WTC11 (cell line): ENCODE measurements at regions not wholly inside any gene's neighbourhood (a gene's known extent, or its start where the extent isn't known, plus 50 kb on each side); places are given as distances from the start of the nearest gene placed in this dataset.

Experiments
- ATAC-seq: fragments of 200-7000 bp; cut with Tn5 transposase; 2 replicates; pipeline ENCODE4 v1.10.0; 2021; ENCODE audit warnings: mild to moderate bottlenecking, moderate library complexity
- CTCF ChIA-PET: fragments of 300-600 bp; sonication (Branson Sonifier 250); formaldehyde crosslinking; loops from one replicate; lab custom pipeline; 2021; ENCODE audit warnings: antibody characterized with exemption; lab: Charles Lee
- POLR2A ChIA-PET: fragments of 350-600 bp; sonication (Branson Sonifier 250); formaldehyde crosslinking; loops from one replicate; lab custom pipeline; 2021; ENCODE audit warnings: antibody characterized with exemption; lab: Charles Lee
- DNase-seq: peaks from one replicate; pipeline ENCODE4 v3.0.0; 2021; ENCODE audit warnings: low spot score
- H3K27ac Mint-ChIP-seq: 2 replicates; pipeline ENCODE4 v1.8.0; 2021; ENCODE audit warnings: mixed read lengths
- H3K27me3 Mint-ChIP-seq: 2 replicates; pipeline ENCODE4 v1.8.0; 2021; ENCODE audit warnings: low read depth, mild to moderate bottlenecking, moderate library complexity, mixed read lengths
- H3K36me3 Mint-ChIP-seq: 2 replicates; pipeline ENCODE4 v1.8.0; 2021; ENCODE audit warnings: mixed read lengths
- H3K4me1 Mint-ChIP-seq: 2 replicates; pipeline ENCODE4 v1.8.0; 2022; ENCODE audit warnings: mixed read lengths
- H3K4me3 Mint-ChIP-seq: 2 replicates; pipeline ENCODE4 v1.8.0; 2021; ENCODE audit warnings: mild to moderate bottlenecking, moderate library complexity, mixed read lengths
- H3K9me3 Mint-ChIP-seq: 2 replicates; pipeline ENCODE4 v1.8.0; 2021; ENCODE audit warnings: mixed read lengths
- ERG ChIP-seq: fragments of 250-450 bp; sonication (Bioruptor Pico); IDR thresholded peaks from 2 replicates; pipeline ENCODE4 v1.8.0; 2021; ENCODE audit warnings: mild to moderate bottlenecking
- FOXJ3 ChIP-seq: sonication (generic); formaldehyde crosslinking; IDR thresholded peaks from 2 replicates; pipeline ENCODE4 v1.9.0; 2021; ENCODE audit warnings: missing genetic modification reagents, mild to moderate bottlenecking, borderline replicate concordance
- JAZF1 ChIP-seq: fragments of 250-450 bp; sonication (Bioruptor Pico); IDR thresholded peaks from 2 replicates; pipeline ENCODE4 v1.9.0; 2021; ENCODE audit warnings: moderate library complexity, mild to moderate bottlenecking, inconsistent platforms
- MAX ChIP-seq: sonication (generic); formaldehyde crosslinking; IDR thresholded peaks from 2 replicates; pipeline ENCODE4 v1.8.0; 2022; ENCODE audit warnings: mild to moderate bottlenecking, missing genetic modification reagents
- MLX ChIP-seq: sonication (generic); formaldehyde crosslinking; IDR thresholded peaks from 2 replicates; pipeline ENCODE4 v1.8.1; 2023; ENCODE audit warnings: mild to moderate bottlenecking, missing genetic modification reagents, moderate library complexity
- NR1H2 ChIP-seq: sonication (generic); formaldehyde crosslinking; IDR thresholded peaks from 2 replicates; pipeline ENCODE4 v1.9.0; 2021; ENCODE audit warnings: mild to moderate bottlenecking, moderate library complexity, missing genetic modification reagents
- RORB ChIP-seq: fragments of 250-450 bp; sonication (Bioruptor Pico); IDR thresholded peaks from 2 replicates; pipeline ENCODE4 v1.9.0; 2021; ENCODE audit warnings: mild to moderate bottlenecking
- SMAD3 ChIP-seq: sonication (generic); formaldehyde crosslinking; IDR thresholded peaks from 2 replicates; pipeline ENCODE4 v1.8.0; 2022; ENCODE audit warnings: missing genetic modification reagents, mild to moderate bottlenecking, borderline replicate concordance
- ZNF423 ChIP-seq: fragments of 250-450 bp; sonication (Bioruptor Pico); IDR thresholded peaks from 2 replicates; pipeline ENCODE4 v2.1.2; 2022; ENCODE audit warnings: mild to moderate bottlenecking, moderate library complexity
- ZNF671 ChIP-seq: fragments of 250-450 bp; sonication (Bioruptor Pico); IDR thresholded peaks from 2 replicates; pipeline ENCODE4 v1.8.0; 2021; ENCODE audit warnings: mild to moderate bottlenecking
- TF ChIP-seq, protein P1 (sequence below): sonication (generic); formaldehyde crosslinking; IDR thresholded peaks from 2 replicates; pipeline ENCODE4 v1.8.0; 2022; ENCODE audit warnings: missing genetic modification reagents
- TF ChIP-seq, protein P2 (sequence below): sonication (generic); formaldehyde crosslinking; IDR thresholded peaks from 2 replicates; pipeline ENCODE4 v1.8.0; 2023; ENCODE audit warnings: missing genetic modification reagents, mild to moderate bottlenecking, borderline replicate concordance
- TF ChIP-seq, protein P3 (sequence below): sonication (generic); formaldehyde crosslinking; IDR thresholded peaks from 2 replicates; pipeline ENCODE4 v1.8.1; 2022; ENCODE audit warnings: mild to moderate bottlenecking, missing genetic modification reagents, moderate library complexity, borderline replicate concordance

DNA sequence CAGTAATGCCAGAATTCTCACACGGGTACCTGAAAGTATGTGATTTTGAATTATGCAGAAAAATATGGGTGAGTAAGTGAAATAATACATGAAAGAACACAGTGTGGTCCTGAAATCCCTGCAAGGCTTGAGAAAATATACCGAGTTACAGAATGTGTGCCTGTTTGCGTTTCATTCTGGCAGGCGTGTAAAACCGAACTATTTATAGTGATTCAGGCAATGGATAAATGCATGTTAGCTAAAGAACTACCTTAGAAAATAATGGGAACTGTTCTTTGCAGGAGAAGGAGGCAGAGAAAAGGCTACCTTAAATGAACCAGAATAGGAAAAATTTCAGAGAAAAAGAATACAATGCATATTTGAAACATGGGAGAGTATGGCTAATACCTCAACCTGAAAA is 145.8 kb upstream of the KCNQ5 start (continued):
- TF ChIP-seq MLX = no peak
- no peak for TF ChIP-seq JAZF1
- no peak for TF ChIP-seq FOXJ3
- no peak for TF ChIP-seq NR1H2 (CRISPR knock-in tag)

DNA sequence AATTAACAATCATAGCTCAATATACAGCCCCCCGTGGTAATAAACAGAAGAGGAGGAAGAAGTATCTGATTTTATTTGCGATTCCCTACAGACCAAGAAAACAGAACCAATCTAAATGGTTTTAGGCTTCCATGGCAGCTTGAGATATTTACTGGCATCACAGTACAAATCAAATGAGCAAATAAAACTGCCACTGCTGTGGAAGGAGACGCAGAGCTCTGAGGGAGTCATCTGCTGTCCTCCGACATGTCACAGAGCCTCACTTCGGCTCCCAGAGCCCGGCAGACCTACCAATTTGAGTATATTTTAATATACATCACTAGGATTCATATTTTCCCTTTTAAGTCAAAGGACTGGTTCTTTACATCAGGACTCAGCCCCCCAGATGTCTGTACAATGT is 145.2 kb upstream of the KCNQ5 start:
- Mint-ChIP-seq H3K27ac (no peak overlapping the region), H3K4me1 (0 out of 2 replicates have a peak, but pooled peaks cover 3% of the 10 kb centered on the region), H3K36me3 (no peaks in the 10 kb centered on the region), H3K9me3 (peaks cover 4% of the 10 kb centered on the region; the same call in 1 of the 2 replicates), H3K4me3 (no peak overlapping the region), H3K27me3 (no peaks in the 10 kb centered on the region; the same call in 1 of the 2 replicates)
- DNase-seq = no peak
- CTCF ChIA-PET = interaction anchor here (1.1 kb wide), 1 partner anchor 104 kb away, joined by 4 read pairs; no protein-coding TSS in a partner anchor
- POLR2A ChIA-PET = no interaction called here
- ATAC-seq = no peak
- TF ChIP-seq, protein P1, sequence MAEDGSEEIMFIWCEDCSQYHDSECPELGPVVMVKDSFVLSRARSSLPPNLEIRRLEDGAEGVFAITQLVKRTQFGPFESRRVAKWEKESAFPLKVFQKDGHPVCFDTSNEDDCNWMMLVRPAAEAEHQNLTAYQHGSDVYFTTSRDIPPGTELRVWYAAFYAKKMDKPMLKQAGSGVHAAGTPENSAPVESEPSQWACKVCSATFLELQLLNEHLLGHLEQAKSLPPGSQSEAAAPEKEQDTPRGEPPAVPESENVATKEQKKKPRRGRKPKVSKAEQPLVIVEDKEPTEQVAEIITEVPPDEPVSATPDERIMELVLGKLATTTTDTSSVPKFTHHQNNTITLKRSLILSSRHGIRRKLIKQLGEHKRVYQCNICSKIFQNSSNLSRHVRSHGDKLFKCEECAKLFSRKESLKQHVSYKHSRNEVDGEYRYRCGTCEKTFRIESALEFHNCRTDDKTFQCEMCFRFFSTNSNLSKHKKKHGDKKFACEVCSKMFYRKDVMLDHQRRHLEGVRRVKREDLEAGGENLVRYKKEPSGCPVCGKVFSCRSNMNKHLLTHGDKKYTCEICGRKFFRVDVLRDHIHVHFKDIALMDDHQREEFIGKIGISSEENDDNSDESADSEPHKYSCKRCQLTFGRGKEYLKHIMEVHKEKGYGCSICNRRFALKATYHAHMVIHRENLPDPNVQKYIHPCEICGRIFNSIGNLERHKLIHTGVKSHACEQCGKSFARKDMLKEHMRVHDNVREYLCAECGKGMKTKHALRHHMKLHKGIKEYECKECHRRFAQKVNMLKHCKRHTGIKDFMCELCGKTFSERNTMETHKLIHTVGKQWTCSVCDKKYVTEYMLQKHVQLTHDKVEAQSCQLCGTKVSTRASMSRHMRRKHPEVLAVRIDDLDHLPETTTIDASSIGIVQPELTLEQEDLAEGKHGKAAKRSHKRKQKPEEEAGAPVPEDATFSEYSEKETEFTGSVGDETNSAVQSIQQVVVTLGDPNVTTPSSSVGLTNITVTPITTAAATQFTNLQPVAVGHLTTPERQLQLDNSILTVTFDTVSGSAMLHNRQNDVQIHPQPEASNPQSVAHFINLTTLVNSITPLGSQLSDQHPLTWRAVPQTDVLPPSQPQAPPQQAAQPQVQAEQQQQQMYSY (CRISPR knock-in tag) = no peak
- TF ChIP-seq MAX (CRISPR knock-in tag) (no peak), ZNF423 (CRISPR knock-in tag) (no peak), ZNF671 (CRISPR knock-in tag) (no peak), SMAD3 (CRISPR knock-in tag) (no peak), RORB (no peak), ERG (CRISPR knock-in tag) (no peak)
- TF ChIP-seq, protein P2, sequence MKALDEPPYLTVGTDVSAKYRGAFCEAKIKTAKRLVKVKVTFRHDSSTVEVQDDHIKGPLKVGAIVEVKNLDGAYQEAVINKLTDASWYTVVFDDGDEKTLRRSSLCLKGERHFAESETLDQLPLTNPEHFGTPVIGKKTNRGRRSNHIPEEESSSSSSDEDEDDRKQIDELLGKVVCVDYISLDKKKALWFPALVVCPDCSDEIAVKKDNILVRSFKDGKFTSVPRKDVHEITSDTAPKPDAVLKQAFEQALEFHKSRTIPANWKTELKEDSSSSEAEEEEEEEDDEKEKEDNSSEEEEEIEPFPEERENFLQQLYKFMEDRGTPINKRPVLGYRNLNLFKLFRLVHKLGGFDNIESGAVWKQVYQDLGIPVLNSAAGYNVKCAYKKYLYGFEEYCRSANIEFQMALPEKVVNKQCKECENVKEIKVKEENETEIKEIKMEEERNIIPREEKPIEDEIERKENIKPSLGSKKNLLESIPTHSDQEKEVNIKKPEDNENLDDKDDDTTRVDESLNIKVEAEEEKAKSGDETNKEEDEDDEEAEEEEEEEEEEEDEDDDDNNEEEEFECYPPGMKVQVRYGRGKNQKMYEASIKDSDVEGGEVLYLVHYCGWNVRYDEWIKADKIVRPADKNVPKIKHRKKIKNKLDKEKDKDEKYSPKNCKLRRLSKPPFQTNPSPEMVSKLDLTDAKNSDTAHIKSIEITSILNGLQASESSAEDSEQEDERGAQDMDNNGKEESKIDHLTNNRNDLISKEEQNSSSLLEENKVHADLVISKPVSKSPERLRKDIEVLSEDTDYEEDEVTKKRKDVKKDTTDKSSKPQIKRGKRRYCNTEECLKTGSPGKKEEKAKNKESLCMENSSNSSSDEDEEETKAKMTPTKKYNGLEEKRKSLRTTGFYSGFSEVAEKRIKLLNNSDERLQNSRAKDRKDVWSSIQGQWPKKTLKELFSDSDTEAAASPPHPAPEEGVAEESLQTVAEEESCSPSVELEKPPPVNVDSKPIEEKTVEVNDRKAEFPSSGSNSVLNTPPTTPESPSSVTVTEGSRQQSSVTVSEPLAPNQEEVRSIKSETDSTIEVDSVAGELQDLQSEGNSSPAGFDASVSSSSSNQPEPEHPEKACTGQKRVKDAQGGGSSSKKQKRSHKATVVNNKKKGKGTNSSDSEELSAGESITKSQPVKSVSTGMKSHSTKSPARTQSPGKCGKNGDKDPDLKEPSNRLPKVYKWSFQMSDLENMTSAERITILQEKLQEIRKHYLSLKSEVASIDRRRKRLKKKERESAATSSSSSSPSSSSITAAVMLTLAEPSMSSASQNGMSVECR (CRISPR knock-in tag) = no peak
- TF ChIP-seq, protein P3, sequence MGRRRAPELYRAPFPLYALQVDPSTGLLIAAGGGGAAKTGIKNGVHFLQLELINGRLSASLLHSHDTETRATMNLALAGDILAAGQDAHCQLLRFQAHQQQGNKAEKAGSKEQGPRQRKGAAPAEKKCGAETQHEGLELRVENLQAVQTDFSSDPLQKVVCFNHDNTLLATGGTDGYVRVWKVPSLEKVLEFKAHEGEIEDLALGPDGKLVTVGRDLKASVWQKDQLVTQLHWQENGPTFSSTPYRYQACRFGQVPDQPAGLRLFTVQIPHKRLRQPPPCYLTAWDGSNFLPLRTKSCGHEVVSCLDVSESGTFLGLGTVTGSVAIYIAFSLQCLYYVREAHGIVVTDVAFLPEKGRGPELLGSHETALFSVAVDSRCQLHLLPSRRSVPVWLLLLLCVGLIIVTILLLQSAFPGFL (CRISPR knock-in tag) = no peak
